H1 (cell line): ENCODE measurements at regions not wholly inside any gene's neighbourhood (a gene's known extent, or its start where the extent isn't known, plus 50 kb on each side); places are given as distances from the start of the nearest gene placed in this dataset.
"Not testable (repeated sequence)": the region's sequence is repeated elsewhere in the genome, so short reads cannot be mapped to it uniquely, and the experiment has no call there.

ENCODE experiments used
- CTCF ChIA-PET: fragments of 300-600 bp; sonication (Branson Sonifier 250); formaldehyde crosslinking; loops from one replicate; lab custom pipeline; 2021; ENCODE audit not compliant: partially characterized antibody; lab: Charles Lee
- POLR2A ChIA-PET: fragments of 300-600 bp; sonication (Branson Sonifier 250); formaldehyde crosslinking; loops from one replicate; lab custom pipeline; 2021; ENCODE audit warnings: inconsistent platforms; ENCODE audit not compliant: partially characterized antibody; lab: Charles Lee
- DNase-seq, 2 experiments: peaks; one replicate each; pipeline versions ENCODE4 v3.0.0 to v3.0.0-alpha.2; 2010 to 2022; ENCODE audit warnings: low spot score in 2 of 2, low read depth in 1 of 2, mixed read lengths in 1 of 2
- FAIRE-seq: peaks from 2 replicates; lab custom pipeline; 2011; peaks lifted over from hg19 to GRCh38; lab: Jason Lieb, UNC
- H2AFZ ChIP-seq: 2 replicates; pipeline ENCODE4 v1.8.1; 2012; ENCODE audit warnings: low read length, inconsistent platforms
- H2AK5ac ChIP-seq: 2 replicates; pipeline ENCODE4 v1.6.1; 2013; ENCODE audit warnings: low read depth, low read length
- H2BK120ac ChIP-seq: replicated peaks from 2 replicates; pipeline ENCODE3; 2013; ENCODE audit warnings: low read depth, low read length, inconsistent platforms
- H2BK12ac ChIP-seq: 2 replicates; pipeline ENCODE4 v1.6.1; 2013; ENCODE audit warnings: low read depth, low read length
- H2BK15ac ChIP-seq: 2 replicates; pipeline ENCODE4 v1.6.1; 2013; ENCODE audit warnings: low read length
- H2BK20ac ChIP-seq: 2 replicates; pipeline ENCODE4 v1.6.1; 2013; ENCODE audit warnings: low read length
- H2BK5ac ChIP-seq: 2 replicates; pipeline ENCODE4 v1.6.1; 2013; ENCODE audit warnings: low read depth, low read length
- H3K14ac ChIP-seq: 2 replicates; pipeline ENCODE4 v1.6.1; 2013; ENCODE audit warnings: inconsistent platforms; ENCODE audit not compliant: insufficient read length
- H3K18ac ChIP-seq: 2 replicates; pipeline ENCODE4 v1.6.1; 2013; ENCODE audit warnings: low read length; ENCODE audit errors: extremely low read depth
- H3K23ac ChIP-seq: 2 replicates; pipeline ENCODE4 v1.6.1; 2013; ENCODE audit warnings: inconsistent platforms; ENCODE audit not compliant: insufficient read length
- H3K23me2 ChIP-seq: 2 replicates; pipeline ENCODE4 v1.6.1; 2013; ENCODE audit warnings: low read depth, low read length
- H3K27ac ChIP-seq: 2 replicates; pipeline ENCODE4 v1.6.1; 2011; ENCODE audit warnings: low read depth, low read length, inconsistent platforms
- H3K27me3 ChIP-seq, 4 experiments: replicated peaks in 1 of 4; 1 replicate in 1 of 4; 2 replicates in 3 of 4; pipeline versions ENCODE4 v1.6.1 to v1.8.1; 2011 to 2013; ENCODE audit warnings: low read length in 3 of 4, mild to moderate bottlenecking in 3 of 4, inconsistent platforms in 2 of 4, mixed read lengths in 2 of 4, moderate library complexity in 1 of 4; ENCODE audit not compliant: control insufficient read depth in 3 of 4, insufficient read depth in 3 of 4; ENCODE audit errors: extremely low read depth in 1 of 4
- H3K36me3 ChIP-seq, 4 experiments: 2 replicates each; pipeline versions ENCODE4 v1.6.1 to v1.8.1; 2011 to 2013; ENCODE audit warnings: mild to moderate bottlenecking in 4 of 4, low read length in 3 of 4, moderate library complexity in 2 of 4, control low read depth in 1 of 4, inconsistent platforms in 1 of 4; ENCODE audit not compliant: insufficient read depth in 4 of 4, control insufficient read depth in 2 of 4
- H3K4ac ChIP-seq: replicated peaks from 2 replicates; pipeline ENCODE3; 2013; ENCODE audit warnings: low read length, low read depth, mixed read lengths, inconsistent platforms; ENCODE audit not compliant: insufficient read length
- H3K4me1 ChIP-seq, 4 experiments: replicated peaks in 1 of 4; 1 replicate in 1 of 4; 2 replicates in 3 of 4; pipeline versions ENCODE4 v1.6.1 to v1.8.1; 2011 to 2013; ENCODE audit warnings: low read length in 3 of 4, inconsistent platforms in 2 of 4, mixed read lengths in 1 of 4; ENCODE audit not compliant: insufficient read depth in 4 of 4, control insufficient read depth in 3 of 4
- H3K4me2 ChIP-seq, 2 experiments: 2 replicates each; pipeline versions ENCODE4 v1.6.1 to v1.8.1; 2011 to 2013; ENCODE audit warnings: low read depth in 2 of 2, low read length in 2 of 2, control low read depth in 1 of 2, inconsistent platforms in 1 of 2, mild to moderate bottlenecking in 1 of 2; ENCODE audit not compliant: insufficient read depth in 1 of 2
- H3K4me3 ChIP-seq, 4 experiments: fragments of 200-600, 300-600 bp in 1 of 4; sonication (generic), shearing (Covaris generic), sonication (Bioruptor Twin) in 1 of 4; 2 replicates each; pipeline versions ENCODE4 v1.5.1 to v1.8.1; 2011 to 2016; ENCODE audit warnings: low read length in 4 of 4, low read depth in 3 of 4, control low read depth in 2 of 4, inconsistent platforms in 2 of 4, mild to moderate bottlenecking in 2 of 4, mixed read lengths in 1 of 4, moderate library complexity in 1 of 4; ENCODE audit not compliant: insufficient read depth in 2 of 4; ENCODE audit errors: extremely low read depth in 1 of 4
- H3K56ac ChIP-seq: replicated peaks from 2 replicates; pipeline ENCODE3; 2013; ENCODE audit warnings: low read depth, mild to moderate bottlenecking, mixed read lengths, low read length, inconsistent platforms; ENCODE audit not compliant: insufficient read length
- H3K79me1 ChIP-seq: 2 replicates; pipeline ENCODE4 v1.6.1; 2013; ENCODE audit warnings: low read depth, low read length, control low read depth
- H3K79me2 ChIP-seq, 2 experiments: 2 replicates each; pipeline versions ENCODE4 v1.6.1 to v1.8.1; 2012 to 2013; ENCODE audit warnings: low read length in 2 of 2, mild to moderate bottlenecking in 2 of 2, inconsistent platforms in 1 of 2; ENCODE audit not compliant: insufficient read depth in 2 of 2, control insufficient read depth in 1 of 2
- H3K9ac ChIP-seq, 4 experiments: replicated peaks in 1 of 4; 1 replicate in 1 of 4; 2 replicates in 3 of 4; pipeline versions ENCODE4 v1.6.1 to v1.8.1; 2011 to 2013; ENCODE audit warnings: low read depth in 3 of 4, low read length in 3 of 4, control low read depth in 2 of 4, mild to moderate bottlenecking in 2 of 4, moderate library complexity in 2 of 4, inconsistent platforms in 1 of 4; ENCODE audit errors: extremely low read depth in 1 of 4
- H3K9me3 ChIP-seq, 2 experiments: 2 replicates each; pipeline versions ENCODE4 v1.6.1 to v1.8.1; 2012 to 2013; ENCODE audit warnings: mild to moderate bottlenecking in 2 of 2, moderate library complexity in 2 of 2, control low read depth in 1 of 2, inconsistent platforms in 1 of 2, low read depth in 1 of 2, low read length in 1 of 2, mixed read lengths in 1 of 2; ENCODE audit not compliant: insufficient read depth in 2 of 2
- H4K20me1 ChIP-seq, 2 experiments: replicated peaks in 1 of 2; 2 replicates each; pipeline versions ENCODE3 to v1.8.1; 2011 to 2013; ENCODE audit warnings: inconsistent platforms in 2 of 2, low read length in 2 of 2, mild to moderate bottlenecking in 1 of 2; ENCODE audit not compliant: insufficient read depth in 2 of 2, control insufficient read depth in 1 of 2
- H4K5ac ChIP-seq: 2 replicates; pipeline ENCODE4 v1.6.1; 2013; ENCODE audit warnings: low read length, low read depth, mixed read lengths, inconsistent platforms; ENCODE audit not compliant: insufficient read length
- H4K8ac ChIP-seq: 2 replicates; pipeline ENCODE4 v1.8.0; 2013; ENCODE audit warnings: mild to moderate bottlenecking, moderate library complexity, low read length, inconsistent platforms; ENCODE audit not compliant: insufficient read depth; ENCODE audit errors: extremely low read depth
- H4K91ac ChIP-seq: replicated peaks from 2 replicates; pipeline ENCODE3; 2013; ENCODE audit warnings: low read length, mixed read lengths, inconsistent platforms; ENCODE audit not compliant: insufficient read length
- WGBS, 2 experiments: shearing (Covaris generic) in 1 of 2; methylation state at CpG; one replicate each; pipeline versions ENCODE4 v1.1.6 to v1.1.7; 2013 to 2015; ENCODE audit warnings: low lambda C conversion rate in 2 of 2, mixed read lengths in 2 of 2, inconsistent platforms in 1 of 2, low coverage in 1 of 2, missing lambda C conversion rate in 1 of 2; ENCODE audit not compliant: insufficient replicate concordance in 2 of 2, insufficient coverage in 1 of 2, insufficient read length in 1 of 2; ENCODE audit errors: extremely low coverage in 1 of 2, missing lambda C conversion rate in 1 of 2; 5-methylcytosine and 5-hydroxymethylcytosine counted together

DNA sequence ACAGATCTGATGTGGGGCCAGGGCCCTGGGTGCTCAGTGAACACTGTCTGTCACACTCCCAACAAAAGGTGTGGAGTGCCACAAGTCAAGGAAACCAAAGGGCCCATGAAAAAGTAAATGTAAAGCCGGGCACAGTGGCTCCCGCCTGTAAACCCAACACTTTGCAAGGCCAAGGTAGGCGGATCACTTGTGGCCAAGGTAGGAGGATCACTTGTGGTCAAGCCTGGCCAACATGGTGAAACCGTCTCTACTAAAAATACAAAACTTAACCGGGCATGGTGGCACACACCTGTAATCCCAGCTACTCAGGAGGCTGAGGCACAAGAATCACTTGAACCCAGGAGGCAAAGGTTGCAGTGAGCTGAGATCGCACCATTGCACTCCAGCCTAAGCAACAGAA lies 227.6 kb downstream of the ZNF516 start:
- H3K36me3 ChIP-seq, H4K20me1 ChIP-seq, H4K91ac ChIP-seq, H3K23me2 ChIP-seq, H3K79me1 ChIP-seq, POLR2A ChIA-PET, H4K5ac ChIP-seq, FAIRE-seq, H4K8ac ChIP-seq, H2BK12ac ChIP-seq, H3K4me2 ChIP-seq, H3K4me3 ChIP-seq, H2BK120ac ChIP-seq, H3K9me3 ChIP-seq, H3K14ac ChIP-seq, H3K18ac ChIP-seq, DNase-seq, H3K4ac ChIP-seq, H2AK5ac ChIP-seq, H2BK5ac ChIP-seq, H3K9ac ChIP-seq, H2AFZ ChIP-seq, H2BK15ac ChIP-seq, H3K79me2 ChIP-seq, H3K56ac ChIP-seq, H3K27ac ChIP-seq, H3K23ac ChIP-seq, H3K27me3 ChIP-seq, H2BK20ac ChIP-seq: not testable (repeated sequence)
- peaks cover 0 to 11% (median 6%) of the 10 kb centered on the region in 4 experiments; a peak in 5 of 7 replicates for H3K4me1 ChIP-seq
- WGBS, 2 experiments: 88% methylated on average over 6 of the region's 6 CpGs; no CpG with 5 or more reads in 1 of the 2 experiments
- CTCF ChIA-PET: interaction anchor here (1.0 kb wide), 1 partner anchor 39 kb away, joined by 3 read pairs; no protein-coding TSS in a partner anchor
